Keratinocyte (primary cell): ENCODE measurements at regions not wholly inside any gene's neighbourhood (a gene's known extent, or its start where the extent isn't known, plus 50 kb on each side); places are given as distances from the start of the nearest gene placed in this dataset.
"Not testable (repeated sequence)": the region's sequence is repeated elsewhere in the genome, so short reads cannot be mapped to it uniquely, and the experiment has no call there.

ENCODE experiments used
- CTCF ChIP-seq, 3 experiments: IDR thresholded peaks in 1 of 3; conservative IDR thresholded peaks in 1 of 3; optimal IDR thresholded peaks in 1 of 3; 2 replicates in 2 of 3; 3 replicates in 1 of 3; pipeline versions ENCODE3 to v1.5.1; 2011; ENCODE audit warnings: low read length in 3 of 3, mild to moderate bottlenecking in 3 of 3, moderate library complexity in 2 of 3, control low read depth in 1 of 3, inconsistent platforms in 1 of 3; ENCODE audit not compliant: insufficient read depth in 2 of 3; ENCODE audit errors: extremely low read depth in 1 of 3
- EZH2 ChIP-seq: IDR thresholded peaks from one replicate; pipeline ENCODE4 v1.6.1; 2012; ENCODE audit warnings: inconsistent platforms, mild to moderate bottlenecking, low read length, moderate library complexity

GRCh38 chr6:20023549-20024315 lies 186.6 kb downstream of the ID4 start:
- not testable (repeated sequence) for TF ChIP-seq CTCF (optimal IDR thresholded peaks at IDR 0.05 in 1 of 3, IDR thresholded peaks at IDR 0.05 in 1 of 3, conservative IDR thresholded peaks at IDR 0.05 in 1 of 3; ENCODE audit: extremely low read depth in 1 of 3, insufficient read depth in 2 of 3, low read length in 3 of 3); EZH2
